ENCODE measurements at regions not wholly inside any gene's neighbourhood (a gene's known extent, or its start where the extent isn't known, plus 50 kb on each side); places are given as distances from the start of the nearest gene placed in this dataset.

DNA sequence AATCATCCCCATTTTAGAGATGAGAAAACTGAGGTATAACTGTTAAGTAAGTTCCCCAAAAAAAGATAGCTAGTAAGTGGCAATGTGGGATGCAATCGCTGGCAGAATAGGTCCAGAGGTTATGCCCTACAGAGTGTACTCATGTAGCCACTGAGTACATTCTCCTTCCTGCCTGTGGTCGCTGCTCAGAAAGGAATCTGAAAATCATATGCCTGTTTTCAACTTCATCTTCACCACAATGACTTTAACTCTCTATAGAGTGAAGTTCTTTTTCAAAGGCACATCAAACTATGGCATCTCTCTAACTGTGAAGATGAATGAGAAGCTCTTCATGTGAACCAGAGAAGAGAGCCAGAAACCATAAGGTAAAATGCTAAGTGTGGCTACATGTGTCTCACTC, 162.2 kb upstream of the SLC25A13 start:
- no peak for DNase-seq

DNA sequence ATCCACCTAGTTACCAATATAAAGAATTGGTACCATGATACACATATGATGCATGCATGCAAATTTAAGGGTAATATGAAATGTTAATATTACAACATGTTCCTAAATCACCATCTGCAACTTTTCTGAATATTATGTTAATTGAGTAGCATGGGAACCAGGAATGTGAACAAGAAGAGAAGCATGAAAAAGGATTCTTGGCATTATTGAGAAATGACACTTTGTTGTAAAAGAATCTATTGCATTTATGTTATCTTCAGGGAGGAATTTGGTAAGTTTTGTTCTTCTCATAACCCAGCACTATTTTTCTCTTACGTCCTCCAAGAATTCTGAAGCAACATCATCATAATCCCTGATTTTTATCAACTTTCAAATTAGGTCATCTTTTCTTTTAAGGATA, 159.9 kb upstream of the SLC25A13 start:
- no peak for DNase-seq

DNA sequence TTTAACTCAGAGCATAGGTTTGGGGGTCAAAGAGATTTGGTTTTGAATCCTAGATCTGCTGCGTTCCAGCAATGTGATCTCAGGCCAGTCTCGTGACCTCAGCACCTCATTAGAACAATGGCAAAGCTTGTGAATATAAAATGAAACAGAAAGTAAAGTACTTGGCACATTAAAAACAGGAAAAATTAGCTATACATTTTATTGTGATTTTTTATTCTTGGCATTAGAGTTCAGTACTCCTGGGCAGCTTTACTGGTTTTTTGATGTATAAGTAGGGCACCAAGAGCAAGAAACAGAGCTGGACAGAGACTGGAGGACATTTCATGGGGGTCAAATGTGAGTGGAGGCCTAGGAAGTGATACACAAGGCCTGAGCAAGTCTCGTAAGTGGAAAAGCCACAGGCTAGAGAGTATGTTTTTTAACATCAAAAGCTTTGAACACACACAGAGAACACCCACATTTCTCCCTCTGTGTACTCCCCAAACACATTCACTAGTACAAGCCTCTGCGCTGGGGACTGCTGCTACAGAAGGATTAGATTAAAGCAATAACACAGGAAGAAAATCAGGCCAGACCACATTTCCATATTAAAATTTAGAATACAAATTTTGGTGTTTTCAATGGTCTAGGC, 157.2 kb upstream of the SLC25A13 start:
- DNase-seq = no peak

DNA sequence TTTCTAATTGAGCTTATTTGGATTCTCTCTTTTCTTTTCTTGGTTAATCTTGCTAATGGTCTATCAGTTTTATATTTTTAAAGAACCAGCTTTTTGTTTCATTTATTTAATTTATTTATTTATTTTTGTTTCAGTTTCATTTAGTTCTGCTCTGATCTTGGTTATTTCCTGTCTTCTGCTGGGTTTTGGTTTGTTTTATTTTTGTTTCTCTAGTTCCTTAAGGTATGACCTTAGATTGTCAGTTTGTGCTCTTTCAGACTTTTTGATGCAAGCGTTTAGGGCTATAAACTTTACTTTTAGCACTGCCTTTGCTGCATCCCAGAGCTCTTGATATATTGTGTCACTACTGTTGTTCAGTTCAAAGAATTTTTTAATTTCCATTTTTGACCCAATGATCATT, 149.7 kb upstream of the SLC25A13 start:
- no peak for DNase-seq

DNA sequence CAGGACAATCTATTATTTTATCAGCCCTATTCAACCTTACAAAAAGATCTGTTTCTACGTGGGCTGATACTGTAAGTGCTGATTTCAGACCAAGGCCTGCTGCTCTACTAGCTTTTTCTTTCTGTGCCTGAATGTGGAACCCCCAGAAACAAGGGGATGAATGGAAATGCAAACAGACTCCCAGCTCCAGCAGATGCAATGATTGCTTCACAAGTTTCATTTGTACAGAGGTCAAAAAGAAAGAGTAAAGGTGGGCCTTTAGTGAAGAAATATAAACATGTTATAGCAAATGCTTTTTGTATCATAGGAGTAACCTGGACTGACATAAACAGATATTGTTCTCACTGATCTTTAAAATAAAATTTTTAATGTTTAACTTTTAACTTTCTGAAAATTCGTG, 130.2 kb upstream of the SLC25A13 start:
- DNase-seq = no peak

DNA sequence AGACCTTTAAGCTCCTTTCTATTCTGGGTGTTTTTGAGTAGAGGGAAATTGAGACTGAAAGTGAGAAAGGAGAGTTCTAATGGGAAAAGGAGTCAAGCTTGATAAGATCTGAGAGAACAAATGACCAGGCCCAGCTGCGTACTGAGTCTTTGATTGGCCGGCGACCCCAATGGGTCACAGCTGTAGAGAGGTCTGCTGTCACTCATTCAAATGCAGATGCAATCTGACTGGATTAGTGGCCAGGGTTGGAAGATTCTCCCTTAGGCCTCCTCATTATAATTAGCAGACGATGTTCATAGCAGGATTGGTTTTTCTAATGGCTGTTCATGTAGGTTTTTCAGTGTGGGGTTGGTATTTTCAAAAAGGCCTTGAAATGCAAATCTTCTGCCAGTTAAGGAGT, 127.2 kb upstream of the SLC25A13 start:
- no peak for DNase-seq

DNA sequence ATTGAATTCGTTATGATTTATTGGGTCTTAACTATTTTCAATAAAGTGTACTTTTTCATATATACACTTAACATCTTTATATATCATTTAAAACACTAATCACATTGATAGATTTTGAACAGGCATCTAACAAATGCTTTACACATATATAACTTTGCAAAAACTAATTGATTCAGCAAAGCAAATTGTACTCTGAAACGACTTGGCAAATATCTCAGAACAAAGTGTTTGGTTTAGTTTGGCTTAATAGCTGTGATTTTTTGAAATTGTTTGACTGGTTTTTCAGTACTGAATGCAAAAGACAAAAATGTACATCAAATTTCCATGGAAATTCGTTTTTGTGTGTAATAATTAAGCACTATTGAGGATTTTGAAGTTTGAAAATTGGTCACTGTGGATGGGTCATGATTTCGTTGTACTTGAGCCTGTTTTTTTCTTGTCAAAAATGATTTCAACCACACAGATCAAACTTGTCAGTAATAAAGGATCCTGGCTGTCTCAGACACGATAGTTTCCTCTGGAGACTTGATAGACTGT, 125.3 kb upstream of the SLC25A13 start:
- no peak for DNase-seq

DNA sequence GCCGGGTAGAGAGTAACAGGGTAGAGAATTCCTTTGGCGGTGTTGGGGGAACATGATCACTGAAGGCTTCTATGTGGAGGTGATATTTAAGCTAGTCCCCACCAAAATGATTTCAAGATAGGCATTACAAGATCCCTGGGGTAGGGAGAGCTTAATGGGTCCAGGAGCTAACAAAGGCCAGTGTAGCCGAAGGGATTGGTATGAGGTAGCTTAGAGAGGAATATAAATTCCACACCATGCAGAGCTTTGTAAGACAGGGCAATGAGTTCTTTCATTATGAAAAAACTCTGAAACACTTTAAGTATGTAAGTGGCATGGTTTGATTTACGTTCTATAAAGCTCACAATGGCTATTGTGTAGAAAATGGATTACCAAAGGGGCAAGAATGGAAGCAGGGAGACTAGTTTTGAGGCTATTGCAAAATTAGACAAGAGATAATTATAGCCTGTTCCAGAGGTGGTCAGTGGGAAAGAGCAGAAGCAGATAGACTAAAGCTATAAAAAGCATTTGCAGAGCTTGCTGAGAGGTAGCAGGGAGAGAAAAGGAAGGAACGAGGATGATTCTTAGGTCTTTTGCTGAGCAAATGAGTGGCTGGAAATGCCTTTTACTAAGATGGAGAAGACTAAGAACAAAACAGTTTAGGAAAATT, 119.7 kb upstream of the SLC25A13 start:
- no peak for DNase-seq

DNA sequence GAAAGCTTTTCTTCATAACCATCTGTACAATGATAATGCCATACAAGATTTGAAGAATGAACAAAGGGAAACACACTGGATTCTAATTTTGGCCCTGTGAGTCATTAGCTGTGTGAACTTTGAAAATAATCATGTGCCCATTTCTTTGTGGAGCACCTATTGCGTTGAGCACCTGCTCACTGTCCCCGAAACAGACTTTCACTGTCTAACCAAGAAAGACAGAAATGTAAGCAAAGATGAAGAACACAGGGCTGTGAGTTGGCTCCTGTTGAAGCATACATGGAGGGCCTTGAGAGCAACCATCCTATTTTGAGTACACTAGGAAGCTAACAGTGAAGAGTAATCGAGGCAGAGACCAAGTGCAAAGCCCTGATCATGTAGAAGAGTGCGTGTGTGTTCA, 118.4 kb upstream of the SLC25A13 start:
- no peak for DNase-seq

DNA sequence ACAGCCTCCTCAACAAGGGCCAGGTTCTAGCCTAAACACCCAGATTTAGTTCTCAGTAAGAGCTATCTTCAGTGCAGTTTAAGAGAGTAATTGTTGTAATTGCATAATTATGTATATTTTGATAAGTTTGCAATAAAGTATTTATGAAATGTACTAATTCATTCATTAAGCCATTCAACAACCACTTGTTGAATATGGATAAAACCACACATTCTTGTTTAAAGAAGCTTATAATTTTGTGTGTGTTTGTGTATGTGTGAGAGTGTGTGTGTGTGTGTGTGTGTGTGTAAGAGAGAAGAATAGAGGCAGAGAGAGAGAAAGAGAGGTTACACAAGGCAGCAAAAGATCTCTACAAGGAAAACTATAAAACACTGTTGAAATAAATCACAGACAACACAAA, 115.0 kb upstream of the SLC25A13 start:
- no peak for DNase-seq

DNA sequence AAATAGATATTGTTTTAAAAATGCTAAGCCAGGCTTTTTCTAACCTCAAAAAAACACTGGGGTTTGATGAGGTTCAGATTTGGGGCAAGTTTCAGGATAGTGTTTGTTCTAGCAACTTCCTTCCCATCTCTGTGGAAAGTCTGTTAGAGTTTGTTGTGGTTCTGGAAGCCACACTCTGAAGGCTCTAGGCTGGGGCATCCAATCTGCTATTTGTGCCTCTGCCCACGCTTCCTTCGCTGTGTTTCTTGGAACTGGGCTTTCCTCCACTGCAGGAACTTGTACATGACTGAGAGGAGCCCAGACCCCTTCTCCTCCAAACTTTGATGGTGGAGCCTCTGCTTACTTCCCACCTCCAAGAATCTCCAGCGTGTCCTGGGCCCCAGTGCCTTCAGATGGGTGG, 108.5 kb upstream of the SLC25A13 start:
- no peak for DNase-seq

DNA sequence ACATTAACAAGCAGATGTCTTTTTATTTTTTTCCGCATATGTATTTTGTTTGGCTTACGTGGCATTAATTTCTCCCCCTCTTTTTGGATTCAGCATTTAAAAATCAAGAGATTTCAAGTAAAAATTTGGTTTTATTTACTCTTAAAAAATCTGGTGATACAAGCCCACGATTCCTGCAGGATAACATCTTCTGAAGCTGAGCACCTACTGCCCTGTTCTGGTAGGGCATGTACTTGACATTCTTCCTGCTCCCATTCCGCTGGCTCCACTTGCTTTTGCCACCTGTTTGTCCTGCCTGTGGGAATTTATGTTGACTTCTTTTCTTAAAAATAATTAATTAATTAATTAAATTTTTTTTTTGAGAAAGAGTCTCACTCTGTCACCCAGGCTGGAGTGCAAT, 105.2 kb upstream of the SLC25A13 start:
- no peak for DNase-seq

DNA sequence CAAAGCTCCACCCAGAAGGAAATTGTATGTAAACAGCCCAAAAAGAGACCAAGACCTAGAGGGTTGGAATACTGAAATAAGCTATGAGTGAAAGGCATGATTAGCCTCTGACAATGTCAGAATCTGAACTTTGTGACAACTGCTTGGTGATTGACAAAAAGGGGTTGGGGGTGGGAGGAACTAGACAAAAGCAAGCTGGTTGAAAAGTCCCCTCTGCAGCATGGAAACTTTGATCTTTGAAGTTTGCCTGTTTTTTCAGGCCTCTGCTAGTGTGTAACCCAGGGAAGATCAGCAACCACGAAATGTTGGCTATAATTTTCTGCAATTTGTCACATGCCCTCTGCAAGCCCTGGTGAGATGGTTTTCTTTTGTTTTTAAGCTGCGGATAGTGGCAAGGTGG, 104.8 kb upstream of the SLC25A13 start:
- no peak for DNase-seq

DNA sequence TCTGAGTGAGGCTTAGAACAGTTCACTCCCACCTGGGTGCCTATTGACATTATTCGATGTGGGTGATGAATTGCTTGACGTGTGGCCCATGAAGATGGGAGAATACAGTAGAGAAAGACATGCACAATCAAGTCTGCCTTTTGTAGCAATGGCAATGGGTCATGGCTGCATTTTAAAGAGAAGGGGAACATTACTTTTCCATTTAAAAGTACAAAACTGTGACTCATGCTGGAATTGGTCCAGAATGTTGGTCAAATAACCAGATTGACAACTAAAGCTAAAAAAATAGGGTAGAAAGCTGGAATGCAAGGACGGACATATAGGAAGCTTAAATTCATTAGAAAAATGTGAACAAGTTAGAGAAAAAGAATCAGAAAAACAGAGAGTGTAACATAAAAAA, 104.1 kb upstream of the SLC25A13 start:
- DNase-seq = no peak

DNA sequence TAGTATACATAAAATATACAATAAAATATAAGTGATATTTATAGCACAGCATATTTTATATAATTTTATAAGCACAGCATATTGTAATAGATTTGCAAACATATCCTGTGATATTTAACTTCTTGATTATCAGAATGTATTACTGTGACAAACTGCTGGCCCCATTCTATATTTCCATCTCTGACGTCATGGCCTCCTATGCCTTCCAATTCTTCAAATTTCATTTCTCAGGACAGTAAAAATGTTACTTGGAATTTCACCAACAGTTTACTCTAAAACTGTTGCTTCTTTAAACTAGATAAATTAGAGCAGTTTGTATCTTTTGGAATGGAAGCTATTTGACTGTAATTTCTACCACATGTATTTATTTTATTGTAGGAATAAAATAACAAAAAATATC, 102.5 kb upstream of the SLC25A13 start:
- no peak for DNase-seq

DNA sequence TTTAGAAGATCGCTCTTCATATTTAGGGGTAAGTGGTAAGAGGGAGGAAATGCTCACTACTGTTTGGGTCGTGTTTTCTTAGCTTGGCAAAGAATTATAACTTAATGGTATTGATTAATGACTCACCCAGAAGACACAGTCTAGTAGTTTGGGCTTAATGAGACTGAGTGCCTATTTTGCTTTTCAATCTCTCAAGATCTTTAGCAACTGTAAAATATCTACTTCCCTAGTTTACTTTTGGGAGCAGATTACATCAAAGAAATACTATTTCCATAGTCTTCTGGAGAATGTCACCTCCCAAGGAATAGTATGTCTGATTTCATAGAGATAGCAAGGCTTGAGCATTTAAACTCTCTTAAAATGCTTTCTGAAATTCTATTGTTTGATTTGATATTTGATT, 100.5 kb upstream of the SLC25A13 start:
- DNase-seq = no peak

DNA sequence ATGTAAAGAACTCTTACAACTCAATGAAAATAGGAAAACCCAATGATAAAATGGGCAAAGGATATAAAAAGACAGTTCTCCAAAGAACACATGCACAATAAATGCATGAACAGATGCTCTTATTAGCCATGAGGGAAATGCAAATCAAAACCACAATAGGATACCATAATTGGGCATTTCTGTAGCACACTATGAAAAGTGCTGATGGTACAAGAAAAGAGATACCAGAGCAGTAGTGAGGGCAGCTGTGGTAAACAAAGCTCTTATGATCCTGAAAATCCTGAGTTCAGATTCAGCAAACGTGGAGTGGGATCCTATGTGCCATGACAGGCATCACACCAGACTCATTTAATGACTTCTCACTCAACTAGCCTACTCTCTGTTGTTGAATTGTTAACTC, 96.7 kb upstream of the SLC25A13 start:
- DNase-seq = no peak

DNA sequence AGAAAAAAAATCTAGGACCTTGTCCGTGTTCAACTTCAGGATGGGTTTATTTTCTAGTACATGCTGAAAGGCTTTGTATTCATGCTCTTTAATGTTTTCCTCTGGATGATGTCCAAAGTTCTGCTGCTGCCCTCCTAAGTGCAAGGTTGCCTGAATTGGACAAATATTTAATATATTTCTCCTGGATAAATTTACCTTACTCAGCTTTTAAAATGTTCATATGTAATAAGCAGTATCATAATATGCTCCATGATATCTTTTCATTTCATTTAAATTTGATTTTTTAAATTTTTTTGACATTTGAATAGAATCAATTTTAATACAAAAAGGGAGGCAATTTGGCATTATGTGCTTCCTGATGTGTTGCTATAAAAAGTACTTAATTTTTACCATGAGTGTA, 95.9 kb upstream of the SLC25A13 start:
- DNase-seq = no peak

DNA sequence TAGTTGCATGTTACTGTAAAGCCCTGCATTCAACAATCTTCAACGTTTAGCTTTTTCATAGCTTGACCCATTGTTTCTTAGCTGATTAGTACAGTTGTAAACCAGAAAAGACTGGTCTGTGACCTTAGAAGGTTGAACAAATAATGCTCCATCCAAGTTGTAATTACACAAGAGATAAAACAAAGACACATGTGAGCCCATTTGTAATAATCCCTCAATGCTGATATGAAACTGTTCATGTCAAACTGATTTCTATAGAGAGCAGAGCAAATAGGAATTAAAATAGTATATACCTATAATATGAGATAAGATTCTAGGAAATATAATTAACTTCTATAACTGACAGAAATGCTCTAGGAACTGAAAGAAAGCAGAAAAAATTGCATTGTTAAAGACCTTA, 94.7 kb upstream of the SLC25A13 start:
- DNase-seq = no peak

DNA sequence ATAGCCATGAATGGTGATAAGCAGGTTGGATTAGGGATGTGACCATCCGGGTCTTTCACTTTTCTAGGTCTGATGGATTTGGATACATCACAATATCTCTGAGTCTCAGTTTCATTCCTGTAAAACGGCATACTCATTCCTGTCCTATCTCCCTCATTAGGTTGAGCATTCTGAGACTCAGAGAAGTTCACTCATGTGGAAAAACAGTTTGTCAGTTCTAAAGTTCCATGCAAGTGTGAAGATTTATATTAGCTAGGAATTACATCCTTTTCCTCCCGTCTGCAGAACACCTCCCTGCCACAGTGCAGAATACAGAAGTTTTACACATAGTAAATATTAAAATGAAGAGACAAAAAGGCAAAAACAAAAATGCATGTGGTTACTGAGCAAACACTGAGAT, 94.2 kb upstream of the SLC25A13 start:
- DNase-seq = no peak

DNA sequence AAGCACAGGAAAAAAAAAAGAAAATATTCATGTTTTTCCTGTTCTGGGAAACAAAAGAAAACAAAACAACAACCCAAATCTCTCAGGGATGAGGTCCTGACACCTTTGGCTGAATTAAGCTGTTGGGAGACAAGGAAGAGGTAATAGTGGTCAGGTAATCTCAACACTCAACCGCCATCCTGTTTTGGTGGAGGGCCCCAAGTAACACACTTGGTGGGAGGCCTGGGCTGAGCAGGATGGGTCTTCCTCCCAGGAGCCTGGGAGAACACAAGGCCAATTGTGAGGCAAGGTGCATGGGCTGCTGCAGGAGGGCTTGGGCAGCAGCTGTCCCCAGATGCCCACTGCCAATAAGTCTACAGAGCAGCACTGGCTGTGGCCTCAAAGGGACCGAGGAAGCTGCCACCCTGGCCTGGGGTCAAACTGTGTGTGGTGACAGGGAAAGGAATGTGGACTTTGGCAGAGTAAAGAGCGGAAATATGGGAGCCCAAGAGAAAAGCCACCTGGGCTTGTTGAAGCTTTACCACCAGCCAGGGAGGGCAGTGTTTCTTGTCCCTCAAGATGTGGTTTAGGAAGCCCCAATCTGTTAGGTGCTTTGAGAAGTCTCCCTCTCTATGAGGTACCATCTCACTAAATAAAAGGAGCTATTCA, 93.5 kb upstream of the SLC25A13 start:
- no peak for DNase-seq

DNA sequence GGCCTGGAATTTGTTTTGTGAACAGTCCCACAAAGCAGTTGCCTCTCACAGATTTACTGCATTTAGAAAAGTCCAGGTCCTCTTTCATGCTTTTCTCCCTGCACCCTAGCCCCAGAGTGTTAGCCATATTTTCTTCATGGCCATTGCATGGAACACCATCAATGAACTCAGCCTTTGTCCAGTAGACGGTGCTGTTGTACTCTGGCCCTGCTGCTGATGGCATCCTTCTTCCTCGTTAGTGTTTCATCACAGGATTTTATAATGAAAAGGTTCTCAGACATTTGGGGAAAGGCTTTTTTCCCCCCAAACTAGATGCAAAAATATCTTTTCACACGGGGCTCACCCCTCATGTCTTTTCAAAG, 93.0 kb upstream of the SLC25A13 start:
- DNase-seq = peak; percentile 65 to 74 (median 72)

DNA sequence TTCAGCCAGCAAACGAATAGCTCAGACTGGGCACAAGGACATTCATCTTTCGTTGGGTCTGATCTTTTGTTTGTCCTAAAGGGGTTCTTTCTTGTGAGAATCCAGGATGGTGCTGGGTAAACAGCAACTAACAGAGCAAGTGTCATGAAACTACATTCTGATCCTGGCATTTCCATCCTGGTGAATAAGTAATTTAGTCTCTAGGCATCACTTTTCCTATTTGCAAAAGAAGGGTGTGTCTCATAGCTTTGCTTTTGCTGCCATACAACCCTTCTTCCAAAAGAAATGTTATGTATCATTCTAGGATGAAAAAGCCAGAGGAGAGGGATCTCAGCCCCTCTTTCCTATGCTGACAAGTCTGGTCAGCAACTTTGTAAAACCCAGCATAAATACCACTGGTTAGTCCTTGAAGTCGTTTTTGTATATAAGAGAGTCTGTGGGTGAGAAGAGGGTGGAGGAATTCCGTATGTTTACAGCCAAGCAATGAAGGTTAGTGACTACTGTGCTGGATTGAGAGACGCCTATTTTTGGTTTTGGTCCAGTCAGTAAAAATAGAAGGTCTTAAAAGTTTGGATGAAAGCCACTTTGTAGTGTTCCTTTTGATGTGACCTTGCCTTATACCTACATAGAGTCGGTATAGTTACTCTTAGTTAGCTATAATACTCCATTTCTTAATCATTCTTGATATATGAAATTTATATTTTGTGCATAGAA, 88.4 kb upstream of the SLC25A13 start:
- no peak for DNase-seq

DNA sequence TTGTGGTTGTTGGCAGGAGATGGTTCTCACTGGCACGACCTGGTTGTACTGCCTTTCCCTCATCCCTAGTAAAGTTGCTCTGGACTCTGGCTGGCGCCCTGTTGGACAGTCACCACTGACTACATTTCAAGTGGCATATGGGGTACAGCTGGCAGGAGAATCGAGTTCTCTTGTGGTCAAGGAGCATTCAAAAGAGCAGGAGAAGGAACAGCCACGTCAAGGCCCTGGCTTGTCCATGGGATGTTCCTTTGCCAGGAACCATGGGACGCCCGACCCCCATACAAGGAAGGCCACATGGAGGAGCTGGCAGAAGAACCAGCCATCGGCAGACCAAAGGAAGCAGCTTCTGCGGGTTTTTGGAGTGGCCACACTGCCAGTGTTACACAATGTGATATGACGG, 87.0 kb upstream of the SLC25A13 start:
- no peak for DNase-seq
